Breast epithelium (tissue), 3 donors: ENCODE measurements at regions not wholly inside any gene's neighbourhood (a gene's known extent, or its start where the extent isn't known, plus 50 kb on each side); places are given as distances from the start of the nearest gene placed in this dataset.

ENCODE experiments used
- POLR2A ChIP-seq: fragments of 450-650 bp; IDR thresholded peaks from one replicate; pipeline ENCODE4 v1.6.1; 2016; ENCODE audit warnings: antibody characterized with exemption, mild to moderate bottlenecking, moderate library complexity
- POLR2AphosphoS5 ChIP-seq, 3 donors: sonication (generic); formaldehyde crosslinking; IDR thresholded peaks; one replicate each; pipeline ENCODE4 v1.6.1; 2017; ENCODE audit warnings: antibody characterized with exemption in 3 of 3
- TF ChIP-seq, protein P1 (sequence below), 3 donors: fragments of 450-650 bp; IDR thresholded peaks; one replicate each; pipeline ENCODE4 v1.5.1; 2016 to 2017; ENCODE audit warnings: antibody characterized with exemption in 3 of 3, mild to moderate bottlenecking in 3 of 3, moderate library complexity in 3 of 3

DNA sequence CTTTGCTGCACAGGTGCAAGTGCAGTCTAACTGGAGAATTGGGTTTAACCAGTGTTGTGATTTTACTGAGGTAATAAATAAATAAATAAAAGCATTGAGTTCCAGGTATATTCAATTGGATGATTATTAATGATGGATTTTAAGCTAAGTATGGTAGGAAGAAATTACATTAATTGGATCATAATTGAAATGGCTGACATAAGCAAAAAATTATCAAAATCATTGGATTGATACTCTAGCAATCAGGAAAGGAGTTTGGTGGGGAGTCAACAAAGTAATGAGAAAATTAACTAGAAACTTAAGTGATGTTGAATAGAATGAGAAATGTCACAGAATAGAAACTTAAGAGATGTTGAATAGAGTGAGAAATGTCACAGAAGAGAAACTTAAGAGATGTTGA is 981.9 kb downstream of the SI start:
- TF ChIP-seq POLR2AphosphoS5 (IDR thresholded peaks at IDR 0.05) (no peak), POLR2A (no peak)
- TF ChIP-seq, protein P1, sequence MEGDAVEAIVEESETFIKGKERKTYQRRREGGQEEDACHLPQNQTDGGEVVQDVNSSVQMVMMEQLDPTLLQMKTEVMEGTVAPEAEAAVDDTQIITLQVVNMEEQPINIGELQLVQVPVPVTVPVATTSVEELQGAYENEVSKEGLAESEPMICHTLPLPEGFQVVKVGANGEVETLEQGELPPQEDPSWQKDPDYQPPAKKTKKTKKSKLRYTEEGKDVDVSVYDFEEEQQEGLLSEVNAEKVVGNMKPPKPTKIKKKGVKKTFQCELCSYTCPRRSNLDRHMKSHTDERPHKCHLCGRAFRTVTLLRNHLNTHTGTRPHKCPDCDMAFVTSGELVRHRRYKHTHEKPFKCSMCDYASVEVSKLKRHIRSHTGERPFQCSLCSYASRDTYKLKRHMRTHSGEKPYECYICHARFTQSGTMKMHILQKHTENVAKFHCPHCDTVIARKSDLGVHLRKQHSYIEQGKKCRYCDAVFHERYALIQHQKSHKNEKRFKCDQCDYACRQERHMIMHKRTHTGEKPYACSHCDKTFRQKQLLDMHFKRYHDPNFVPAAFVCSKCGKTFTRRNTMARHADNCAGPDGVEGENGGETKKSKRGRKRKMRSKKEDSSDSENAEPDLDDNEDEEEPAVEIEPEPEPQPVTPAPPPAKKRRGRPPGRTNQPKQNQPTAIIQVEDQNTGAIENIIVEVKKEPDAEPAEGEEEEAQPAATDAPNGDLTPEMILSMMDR (IDR thresholded peaks at IDR 0.05), result no peak
